SK-N-SH (cell line): ENCODE measurements at regions not wholly inside any gene's neighbourhood (a gene's known extent, or its start where the extent isn't known, plus 50 kb on each side); places are given as distances from the start of the nearest gene placed in this dataset.

ENCODE experiments used
- CHD2 ChIP-seq: fragments of 150-350 bp; IDR thresholded peaks from 2 replicates; pipeline ENCODE4 v1.6.1; 2018; ENCODE audit warnings: low read length; ENCODE audit not compliant: partially characterized antibody
- ELF1 ChIP-seq: IDR thresholded peaks from 2 replicates; pipeline ENCODE4 v1.4.0; 2012
- FOSL2 ChIP-seq: IDR thresholded peaks from 2 replicates; pipeline ENCODE4 v1.4.0; 2012; ENCODE audit warnings: low read depth, mild to moderate bottlenecking, moderate library complexity, borderline replicate concordance
- MEF2A ChIP-seq: IDR thresholded peaks from 2 replicates; pipeline ENCODE4 v1.4.0; 2012; ENCODE audit warnings: low read depth, borderline replicate concordance
- MXI1 ChIP-seq: IDR thresholded peaks from 2 replicates; pipeline ENCODE4 v1.6.1; 2012; ENCODE audit warnings: mild to moderate bottlenecking, low read depth, low read length, improper control_type of control experiment
- SIN3A ChIP-seq: IDR thresholded peaks from 2 replicates; pipeline ENCODE4 v1.6.1; 2012; ENCODE audit warnings: low read depth, mild to moderate bottlenecking, low read length, moderate library complexity, borderline replicate concordance
- SMC3 ChIP-seq: IDR thresholded peaks from 2 replicates; pipeline ENCODE4 v1.6.1; 2012; ENCODE audit warnings: low read depth, low read length, improper control_type of control experiment
- TAF1 ChIP-seq: IDR thresholded peaks from 2 replicates; pipeline ENCODE4 v1.6.1; 2012; ENCODE audit warnings: low read depth, mild to moderate bottlenecking, low read length, moderate library complexity, borderline replicate concordance
- TCF12 ChIP-seq: IDR thresholded peaks from 2 replicates; pipeline ENCODE4 v1.4.0; 2012
- YY1 ChIP-seq: IDR thresholded peaks from 2 replicates; pipeline ENCODE4 v1.4.0; 2012; ENCODE audit warnings: low read depth, mild to moderate bottlenecking
- TF ChIP-seq, protein P1 (sequence below): fragments of 200-600 bp; sonication (generic); IDR thresholded peaks from 2 replicates; pipeline ENCODE4 v1.6.1; 2017; ENCODE audit warnings: antibody characterized with exemption, mild to moderate bottlenecking, moderate library complexity
- TF ChIP-seq, protein P2 (sequence below): IDR thresholded peaks from 2 replicates; pipeline ENCODE4 v1.6.1; 2012; ENCODE audit warnings: mild to moderate bottlenecking, low read depth, low read length, moderate library complexity
- TF ChIP-seq, protein P3 (sequence below): fragments of 150-350 bp; IDR thresholded peaks from 2 replicates; pipeline ENCODE4 v1.6.1; 2016; ENCODE audit warnings: mild to moderate bottlenecking, low read depth, low read length

DNA sequence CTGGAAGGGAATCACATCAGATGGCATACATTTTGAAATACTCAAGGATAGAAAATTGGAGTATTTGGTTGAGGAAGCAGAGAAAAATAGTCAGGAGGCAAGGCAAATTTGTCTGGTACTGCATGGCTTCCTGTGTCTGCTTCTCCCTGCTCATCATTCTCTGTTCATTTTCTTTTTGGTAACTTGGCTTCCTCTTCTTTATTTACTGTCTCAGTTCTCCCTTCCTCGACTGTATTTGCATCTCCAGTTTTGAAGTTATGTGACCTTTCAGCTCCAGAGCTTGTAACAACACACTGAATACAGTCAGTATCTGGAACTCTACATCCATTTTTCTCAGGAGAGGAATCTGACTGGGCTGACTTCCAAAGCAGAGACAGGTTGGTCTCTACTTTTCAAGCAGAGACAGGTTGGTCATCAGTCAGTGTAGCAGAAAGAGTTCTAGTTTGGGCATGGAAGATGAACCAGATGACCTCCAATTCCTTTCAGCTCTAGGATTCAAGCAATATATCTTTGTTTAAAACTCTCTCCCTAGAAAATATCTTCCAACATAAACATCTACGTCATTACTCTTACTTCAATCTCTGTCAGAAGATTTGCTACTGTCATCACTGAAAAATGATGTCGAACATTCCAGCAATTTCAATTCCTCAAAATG, 571.2 kb downstream of the ADGRL2 start:
- TF ChIP-seq, protein P1, sequence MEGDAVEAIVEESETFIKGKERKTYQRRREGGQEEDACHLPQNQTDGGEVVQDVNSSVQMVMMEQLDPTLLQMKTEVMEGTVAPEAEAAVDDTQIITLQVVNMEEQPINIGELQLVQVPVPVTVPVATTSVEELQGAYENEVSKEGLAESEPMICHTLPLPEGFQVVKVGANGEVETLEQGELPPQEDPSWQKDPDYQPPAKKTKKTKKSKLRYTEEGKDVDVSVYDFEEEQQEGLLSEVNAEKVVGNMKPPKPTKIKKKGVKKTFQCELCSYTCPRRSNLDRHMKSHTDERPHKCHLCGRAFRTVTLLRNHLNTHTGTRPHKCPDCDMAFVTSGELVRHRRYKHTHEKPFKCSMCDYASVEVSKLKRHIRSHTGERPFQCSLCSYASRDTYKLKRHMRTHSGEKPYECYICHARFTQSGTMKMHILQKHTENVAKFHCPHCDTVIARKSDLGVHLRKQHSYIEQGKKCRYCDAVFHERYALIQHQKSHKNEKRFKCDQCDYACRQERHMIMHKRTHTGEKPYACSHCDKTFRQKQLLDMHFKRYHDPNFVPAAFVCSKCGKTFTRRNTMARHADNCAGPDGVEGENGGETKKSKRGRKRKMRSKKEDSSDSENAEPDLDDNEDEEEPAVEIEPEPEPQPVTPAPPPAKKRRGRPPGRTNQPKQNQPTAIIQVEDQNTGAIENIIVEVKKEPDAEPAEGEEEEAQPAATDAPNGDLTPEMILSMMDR, result no peak
- TF ChIP-seq, protein P2, sequence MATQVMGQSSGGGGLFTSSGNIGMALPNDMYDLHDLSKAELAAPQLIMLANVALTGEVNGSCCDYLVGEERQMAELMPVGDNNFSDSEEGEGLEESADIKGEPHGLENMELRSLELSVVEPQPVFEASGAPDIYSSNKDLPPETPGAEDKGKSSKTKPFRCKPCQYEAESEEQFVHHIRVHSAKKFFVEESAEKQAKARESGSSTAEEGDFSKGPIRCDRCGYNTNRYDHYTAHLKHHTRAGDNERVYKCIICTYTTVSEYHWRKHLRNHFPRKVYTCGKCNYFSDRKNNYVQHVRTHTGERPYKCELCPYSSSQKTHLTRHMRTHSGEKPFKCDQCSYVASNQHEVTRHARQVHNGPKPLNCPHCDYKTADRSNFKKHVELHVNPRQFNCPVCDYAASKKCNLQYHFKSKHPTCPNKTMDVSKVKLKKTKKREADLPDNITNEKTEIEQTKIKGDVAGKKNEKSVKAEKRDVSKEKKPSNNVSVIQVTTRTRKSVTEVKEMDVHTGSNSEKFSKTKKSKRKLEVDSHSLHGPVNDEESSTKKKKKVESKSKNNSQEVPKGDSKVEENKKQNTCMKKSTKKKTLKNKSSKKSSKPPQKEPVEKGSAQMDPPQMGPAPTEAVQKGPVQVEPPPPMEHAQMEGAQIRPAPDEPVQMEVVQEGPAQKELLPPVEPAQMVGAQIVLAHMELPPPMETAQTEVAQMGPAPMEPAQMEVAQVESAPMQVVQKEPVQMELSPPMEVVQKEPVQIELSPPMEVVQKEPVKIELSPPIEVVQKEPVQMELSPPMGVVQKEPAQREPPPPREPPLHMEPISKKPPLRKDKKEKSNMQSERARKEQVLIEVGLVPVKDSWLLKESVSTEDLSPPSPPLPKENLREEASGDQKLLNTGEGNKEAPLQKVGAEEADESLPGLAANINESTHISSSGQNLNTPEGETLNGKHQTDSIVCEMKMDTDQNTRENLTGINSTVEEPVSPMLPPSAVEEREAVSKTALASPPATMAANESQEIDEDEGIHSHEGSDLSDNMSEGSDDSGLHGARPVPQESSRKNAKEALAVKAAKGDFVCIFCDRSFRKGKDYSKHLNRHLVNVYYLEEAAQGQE, result no peak
- TF ChIP-seq FOSL2, result no peak
- TF ChIP-seq TAF1, result no peak
- TF ChIP-seq YY1, result no peak
- no peak for TF ChIP-seq MXI1
- TF ChIP-seq, protein P3, sequence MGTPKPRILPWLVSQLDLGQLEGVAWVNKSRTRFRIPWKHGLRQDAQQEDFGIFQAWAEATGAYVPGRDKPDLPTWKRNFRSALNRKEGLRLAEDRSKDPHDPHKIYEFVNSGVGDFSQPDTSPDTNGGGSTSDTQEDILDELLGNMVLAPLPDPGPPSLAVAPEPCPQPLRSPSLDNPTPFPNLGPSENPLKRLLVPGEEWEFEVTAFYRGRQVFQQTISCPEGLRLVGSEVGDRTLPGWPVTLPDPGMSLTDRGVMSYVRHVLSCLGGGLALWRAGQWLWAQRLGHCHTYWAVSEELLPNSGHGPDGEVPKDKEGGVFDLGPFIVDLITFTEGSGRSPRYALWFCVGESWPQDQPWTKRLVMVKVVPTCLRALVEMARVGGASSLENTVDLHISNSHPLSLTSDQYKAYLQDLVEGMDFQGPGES, result no peak
- no peak for TF ChIP-seq SIN3A
- TF ChIP-seq CHD2, result no peak
- no peak for TF ChIP-seq TCF12
- TF ChIP-seq SMC3, result no peak
- TF ChIP-seq ELF1, result no peak
- TF ChIP-seq MEF2A, result no peak
